Gastrocnemius medialis (tissue), 4 donors: ENCODE measurements at regions not wholly inside any gene's neighbourhood (a gene's known extent, or its start where the extent isn't known, plus 50 kb on each side); places are given as distances from the start of the nearest gene placed in this dataset.

Experiments used
- CTCF ChIP-seq, 5 experiments: fragments of 450-650 bp in 3 of 5; fragments of 200-600 bp in 2 of 5; sonication (generic) in 2 of 5; IDR thresholded peaks in 4 of 5; conservative IDR thresholded peaks in 1 of 5; 1 replicate in 4 of 5; 2 replicates in 1 of 5; pipeline ENCODE4 v1.5.1; 2016 to 2019; ENCODE audit warnings: antibody characterized with exemption in 5 of 5, mild to moderate bottlenecking in 3 of 5, moderate library complexity in 3 of 5
- POLR2A ChIP-seq, 2 donors: fragments of 450-650 bp; IDR thresholded peaks; one replicate each; pipeline ENCODE4 v1.6.1; 2017; ENCODE audit warnings: antibody characterized with exemption in 2 of 2, mild to moderate bottlenecking in 2 of 2, moderate library complexity in 2 of 2

GRCh38 chrX:39851745-39852455, 245.9 kb downstream of the BCOR start:
- no peak for TF ChIP-seq POLR2A (IDR thresholded peaks at IDR 0.05)
- no peak for TF ChIP-seq CTCF (IDR thresholded peaks at IDR 0.05 in 4 of 5, conservative IDR thresholded peaks at IDR 0.05 in 1 of 5)
